GM21529 (cell line): ENCODE measurements at regions not wholly inside any gene's neighbourhood (a gene's known extent, or its start where the extent isn't known, plus 50 kb on each side); places are given as distances from the start of the nearest gene placed in this dataset.

Experiments
- ATAC-seq: cut with Tn5 transposase; IDR thresholded peaks from one replicate; pipeline ENCODE4 v1.9.1; 2021; ENCODE audit not compliant: unreplicated experiment

DNA sequence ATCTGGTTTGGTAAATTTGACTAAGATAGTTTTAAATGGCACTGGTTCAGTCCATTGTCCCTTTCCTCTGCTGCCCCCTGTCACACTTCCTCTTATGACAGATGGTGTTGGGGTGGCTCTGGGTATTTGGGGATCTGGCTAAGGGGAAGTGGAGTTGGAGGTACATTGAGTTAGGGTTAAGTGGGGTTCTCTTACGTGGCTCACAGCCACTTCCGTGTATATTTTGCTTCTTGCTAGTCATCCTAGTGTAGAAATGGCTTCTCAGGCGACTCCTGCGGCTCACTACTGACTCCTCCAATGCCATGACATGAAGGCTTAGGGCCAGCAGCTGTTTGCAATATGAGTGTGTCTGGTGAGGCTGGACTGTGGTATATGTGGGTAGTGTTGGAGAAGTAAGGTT, 187.0 kb downstream of the HAUS1 start:
- ATAC-seq = no peak

DNA sequence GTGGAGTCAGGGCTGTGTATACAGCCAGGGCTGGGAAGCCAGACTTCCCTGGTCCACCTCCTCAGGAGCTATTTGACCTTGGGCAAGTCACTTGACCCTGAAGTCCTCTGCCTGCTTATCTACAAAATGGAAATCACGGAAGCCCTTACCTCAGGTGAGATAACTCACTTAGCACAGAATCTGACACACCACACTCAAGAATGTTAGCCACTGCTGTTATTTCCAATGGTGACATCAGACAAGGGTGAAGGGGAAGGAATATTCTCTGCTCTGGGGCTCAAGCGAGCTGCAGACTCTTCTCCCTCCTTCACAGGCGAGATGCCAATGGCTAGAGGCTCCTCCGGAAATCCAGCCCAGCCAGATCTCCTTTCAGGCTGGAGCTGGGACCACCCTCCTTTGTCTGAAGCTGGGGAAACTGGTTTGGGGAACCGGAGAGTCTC, 189.6 kb downstream of the HAUS1 start:
- no peak for ATAC-seq

DNA sequence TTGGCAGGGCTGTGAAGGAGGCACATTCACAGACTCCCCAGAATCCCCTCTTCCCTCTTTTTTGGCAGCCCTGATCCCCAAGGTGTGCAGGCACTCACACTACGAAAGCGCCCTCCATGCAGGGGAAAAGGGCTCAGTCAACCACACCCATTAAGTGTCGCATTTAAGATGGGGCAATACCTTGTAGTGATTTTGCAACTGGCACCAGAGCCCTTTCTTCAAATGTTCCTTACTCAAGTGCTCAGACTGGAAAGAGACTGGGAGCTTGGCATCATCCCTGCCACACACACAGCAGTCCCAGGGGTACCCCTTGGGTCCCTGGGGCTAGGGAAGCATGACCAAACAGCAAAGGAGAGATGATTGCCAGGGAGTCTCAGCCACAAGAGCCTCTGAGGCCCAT, 190.1 kb downstream of the HAUS1 start:
- ATAC-seq = no peak

DNA sequence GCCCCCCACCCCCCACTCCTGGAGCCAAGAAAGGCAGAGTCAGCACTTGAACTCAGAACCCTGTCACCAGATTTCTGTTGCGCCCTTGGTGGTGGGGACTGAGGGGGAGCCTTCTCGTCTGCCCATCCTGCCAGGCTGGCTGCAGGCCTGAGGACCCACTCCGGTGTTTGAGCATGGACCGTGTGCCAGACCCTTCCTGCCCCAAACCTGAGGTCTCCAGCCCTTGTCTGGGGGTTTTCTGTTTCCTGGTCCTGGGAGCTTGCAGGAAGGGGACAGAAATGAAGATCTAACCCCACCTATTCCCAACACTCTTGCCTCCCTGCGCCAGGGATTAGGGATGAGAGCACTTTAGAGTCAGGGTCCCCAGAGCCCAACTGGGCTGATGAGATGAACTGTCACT, 190.6 kb downstream of the HAUS1 start:
- ATAC-seq = no peak

DNA sequence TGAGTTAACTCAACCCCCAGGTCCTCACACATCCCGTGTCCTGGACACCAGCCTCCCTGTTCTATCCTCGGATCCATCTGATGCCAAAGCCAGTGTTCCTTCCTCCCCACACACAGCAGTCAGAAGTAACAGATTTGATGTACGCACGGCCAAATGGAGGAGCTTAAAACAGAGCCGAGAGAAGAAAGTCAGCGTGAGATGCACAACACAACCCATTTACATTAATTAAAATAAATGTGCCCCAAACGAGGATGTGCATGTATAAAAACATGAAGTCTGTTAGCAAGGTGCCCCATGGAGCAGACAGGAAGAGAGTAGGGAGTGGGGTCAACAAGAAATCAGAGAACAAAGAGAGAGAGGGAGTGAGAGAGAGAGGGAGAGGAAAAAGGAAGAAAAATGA, 191.2 kb downstream of the HAUS1 start:
- ATAC-seq = no peak

DNA sequence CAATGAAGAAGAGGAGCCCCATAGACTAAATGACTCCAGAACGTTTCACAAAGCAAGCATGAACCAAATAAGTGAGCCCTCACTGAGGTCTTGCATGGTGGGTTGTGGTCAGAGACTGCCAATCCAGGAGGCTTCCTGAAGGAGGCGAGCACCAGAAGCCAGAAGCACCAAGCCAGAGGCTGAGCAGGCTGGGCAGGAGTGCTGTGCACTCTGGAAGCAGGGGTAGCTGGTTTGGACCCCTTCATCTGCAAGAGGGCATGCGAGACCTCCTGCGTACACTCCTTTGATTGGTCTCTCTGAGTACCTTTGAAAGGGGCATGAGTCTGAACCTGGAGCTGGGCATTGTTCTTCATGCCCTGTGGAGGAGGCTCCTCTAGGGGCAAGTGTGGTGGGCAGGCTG, 192.5 kb downstream of the HAUS1 start:
- no peak for ATAC-seq

DNA sequence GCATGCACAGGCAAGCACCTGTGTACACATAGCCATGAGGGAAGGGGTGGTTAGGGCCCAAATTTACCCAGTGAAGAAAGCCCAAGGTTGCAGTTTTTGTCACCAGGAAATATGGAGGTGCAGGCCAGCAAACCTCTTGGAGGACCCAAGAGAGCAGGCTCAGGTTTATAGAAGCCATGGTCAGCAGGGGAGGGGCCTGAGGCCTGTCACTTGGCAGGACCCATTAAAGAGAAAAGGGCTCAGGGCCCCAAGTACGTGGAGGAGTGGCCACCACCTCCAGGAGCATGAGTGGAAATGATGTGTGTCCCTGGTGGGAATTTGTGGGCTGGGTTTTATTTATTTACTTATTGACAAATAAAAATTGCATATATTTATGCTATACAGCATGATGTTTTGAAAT, 192.9 kb downstream of the HAUS1 start:
- ATAC-seq = no peak

DNA sequence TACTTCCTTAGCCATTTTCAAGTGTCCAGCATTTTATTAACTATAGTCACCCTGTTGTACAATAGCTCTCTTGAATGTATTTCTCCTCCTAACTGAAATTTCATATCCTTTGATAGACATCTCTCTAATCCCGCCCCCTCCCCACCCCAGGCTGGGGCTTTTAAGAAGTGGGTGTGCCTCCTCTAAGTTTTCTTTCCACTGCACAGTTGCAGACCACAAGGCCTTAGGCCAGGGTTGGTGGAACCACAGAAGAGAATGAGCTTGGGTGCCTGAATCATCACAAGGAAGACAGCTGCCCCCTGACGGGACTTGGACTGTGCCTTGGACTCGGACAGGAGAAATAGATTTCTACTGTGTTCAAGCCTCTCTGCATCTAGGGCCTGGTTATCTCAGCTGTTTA, 193.4 kb downstream of the HAUS1 start:
- ATAC-seq = no peak

DNA sequence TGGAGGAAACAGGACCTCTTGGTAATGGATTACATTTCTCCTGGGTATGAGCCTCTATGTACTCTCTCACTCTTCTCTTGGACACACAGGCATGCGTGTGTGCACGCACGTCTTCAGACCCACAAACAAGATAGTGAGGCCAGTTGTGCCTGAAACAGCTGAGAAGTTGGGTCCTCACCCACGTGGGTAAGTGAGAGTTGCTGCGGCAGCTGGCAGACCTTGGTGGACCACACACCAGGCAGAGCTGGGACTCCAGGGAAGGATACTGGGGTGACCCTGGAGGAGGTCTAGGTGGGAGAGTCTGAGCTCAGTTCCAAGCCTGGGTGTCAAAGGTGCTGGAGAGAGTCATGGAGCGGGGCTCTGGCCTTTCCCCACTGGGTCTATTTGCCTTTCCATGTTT, 194.3 kb downstream of the HAUS1 start:
- ATAC-seq = no peak

DNA sequence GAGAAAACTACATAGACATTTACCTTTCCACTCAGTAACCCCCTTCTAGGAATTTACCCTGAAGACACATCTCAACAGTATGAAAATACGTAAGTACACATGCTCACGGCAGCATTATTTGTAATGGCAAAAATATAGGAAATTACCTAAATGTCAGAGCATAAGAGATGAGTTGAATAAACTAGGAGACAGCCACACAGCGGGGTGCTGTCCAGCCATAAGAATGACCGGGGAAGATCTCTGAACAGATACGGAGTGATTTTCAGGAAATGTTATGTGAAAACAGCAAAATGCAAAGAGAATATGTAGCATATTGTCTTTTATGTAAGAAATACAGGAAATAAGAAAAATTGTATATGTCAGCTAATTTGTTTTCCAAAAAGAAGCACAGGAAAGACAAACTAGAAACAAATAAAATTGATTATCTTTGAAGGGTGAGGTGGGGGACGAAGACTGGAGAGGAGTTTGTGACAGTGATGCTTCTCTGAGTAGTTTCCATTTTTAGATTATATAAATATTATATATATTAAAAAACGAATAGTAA, 195.4 kb downstream of the HAUS1 start:
- no peak for ATAC-seq

DNA sequence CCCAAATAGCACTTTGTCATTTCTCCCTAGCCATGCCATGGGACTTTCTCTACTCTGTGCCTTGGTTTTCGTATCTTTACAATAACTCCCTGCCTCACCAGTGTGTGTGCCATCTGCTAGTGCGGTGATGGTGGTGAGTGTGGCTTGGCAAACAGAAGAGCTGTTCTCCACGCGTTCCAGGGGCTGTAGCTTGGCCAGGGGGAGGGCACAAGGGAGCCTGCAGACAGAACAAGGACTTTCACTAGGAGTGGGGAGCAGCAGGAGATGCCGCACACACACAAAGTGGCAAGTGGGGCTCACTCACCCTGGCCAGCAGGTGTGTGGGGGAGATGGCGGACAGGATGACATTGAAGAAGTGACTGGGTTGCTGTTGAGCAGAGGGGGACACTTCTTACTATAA, 196.9 kb downstream of the HAUS1 start:
- no peak for ATAC-seq

DNA sequence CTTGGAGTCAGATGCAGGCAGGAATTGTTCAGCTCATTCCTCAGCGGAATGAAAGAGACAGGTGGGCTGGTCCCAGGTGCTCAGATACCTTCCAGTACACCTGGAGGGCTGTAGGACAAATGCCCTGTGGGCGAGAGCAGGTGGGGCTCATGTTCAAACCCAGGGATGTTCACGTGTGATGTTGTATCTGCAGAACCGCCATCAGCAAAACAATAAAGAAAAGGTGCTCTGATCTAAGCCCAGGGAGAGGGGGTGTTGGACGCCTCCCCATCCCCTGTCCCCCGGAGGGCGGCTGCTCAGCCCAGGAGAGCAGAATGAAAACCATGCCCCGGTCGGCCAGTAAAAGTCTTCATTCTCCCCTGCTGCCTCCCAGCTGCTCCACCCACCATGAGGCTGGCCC, 197.4 kb downstream of the HAUS1 start:
- no peak for ATAC-seq

DNA sequence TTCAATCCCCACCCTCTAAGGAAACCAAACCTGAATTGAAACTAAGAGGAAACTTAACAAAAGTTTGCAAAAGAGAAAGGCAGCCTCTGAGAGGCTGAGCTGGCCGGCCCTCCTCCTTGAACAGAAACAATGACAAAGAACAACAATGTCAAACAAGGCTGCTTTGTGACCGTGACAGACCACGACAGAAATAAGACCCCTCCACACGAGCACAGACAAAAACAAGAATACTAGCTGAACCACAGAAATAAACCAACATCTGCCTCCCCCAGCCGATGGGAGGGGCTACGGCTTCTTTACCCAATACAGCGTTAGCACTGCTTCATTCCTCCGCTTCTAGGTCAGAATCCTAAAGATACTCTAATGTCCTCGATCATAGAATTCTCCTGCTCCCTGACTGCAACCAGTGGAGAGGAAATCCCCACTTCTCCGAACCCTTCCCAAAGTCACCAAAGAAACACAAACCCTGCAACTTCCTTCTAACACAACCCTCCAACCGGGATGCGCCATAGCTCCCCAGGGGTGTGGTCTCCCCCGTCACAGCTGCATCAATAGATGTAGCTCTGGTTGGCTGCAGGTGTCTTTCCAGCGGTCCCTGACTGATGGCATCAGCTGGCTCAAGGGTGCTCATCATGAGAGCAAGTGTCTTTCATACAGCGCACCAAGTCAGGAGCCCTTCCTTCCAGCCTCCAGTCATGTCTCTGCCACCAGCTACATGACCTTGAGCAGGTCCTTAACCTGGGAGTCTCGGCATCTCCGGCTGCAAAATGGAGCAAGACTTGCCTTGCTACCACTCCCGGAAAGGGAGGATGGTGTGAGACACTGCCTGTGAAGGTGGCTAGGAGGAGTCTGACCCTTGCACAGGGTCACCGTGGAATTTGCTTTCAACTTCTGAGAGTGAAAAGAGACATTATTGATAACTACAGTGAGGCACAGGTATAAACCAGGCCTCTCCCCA, 198.6 kb downstream of the HAUS1 start:
- no peak for ATAC-seq

DNA sequence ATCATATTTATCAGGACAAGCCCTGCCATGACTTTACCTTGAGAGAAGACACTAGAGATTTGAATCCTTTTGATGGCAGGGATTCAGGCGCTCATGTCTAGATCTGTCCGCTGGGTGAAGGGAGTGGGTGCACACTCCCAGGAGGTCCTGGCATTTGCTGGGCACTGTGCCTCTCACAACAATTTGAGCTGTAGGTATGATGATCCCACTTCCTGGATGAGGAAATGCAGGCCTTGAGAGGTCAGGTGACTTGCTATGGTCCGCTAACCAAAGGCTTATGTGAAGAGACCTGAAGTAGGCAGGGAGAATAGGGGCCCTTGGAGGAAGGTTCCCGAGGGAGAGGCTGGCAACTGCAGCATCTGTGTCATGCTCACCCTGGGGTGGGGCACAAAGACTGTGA, 206.1 kb downstream of the HAUS1 start:
- ATAC-seq = no peak

DNA sequence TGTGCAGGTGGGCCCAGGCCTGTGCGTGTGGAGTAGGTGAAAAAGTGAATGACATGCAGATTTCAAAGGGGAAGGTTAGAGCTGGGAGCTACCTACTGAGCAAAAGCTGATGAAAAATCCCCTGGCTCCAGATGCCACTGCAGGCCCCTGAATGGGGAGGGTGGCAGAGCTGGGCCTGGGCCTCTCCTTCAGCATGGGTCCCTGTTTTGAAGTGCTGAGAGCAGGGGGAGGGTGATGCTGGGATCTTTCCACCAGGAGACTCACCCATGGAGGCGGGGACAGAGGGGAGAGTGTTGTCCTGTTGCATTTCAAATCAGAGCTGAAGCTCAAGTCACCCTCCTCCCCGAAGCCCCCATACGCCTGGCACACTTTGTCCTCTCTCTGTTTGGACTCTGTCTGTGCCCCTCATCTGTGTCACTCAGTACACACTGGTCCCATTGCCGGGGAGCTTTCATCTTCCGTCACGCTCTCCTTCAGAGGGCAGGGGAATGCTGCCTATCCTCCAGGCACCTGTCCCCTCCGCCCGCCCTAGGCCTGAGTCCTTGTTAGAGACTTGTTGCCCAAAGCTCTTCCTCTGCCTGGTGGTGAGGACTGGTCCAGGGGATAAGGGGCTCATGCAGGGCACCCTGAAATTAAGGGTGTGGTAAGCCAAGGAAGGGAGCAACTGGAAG, 206.6 kb downstream of the HAUS1 start:
- no peak for ATAC-seq

DNA sequence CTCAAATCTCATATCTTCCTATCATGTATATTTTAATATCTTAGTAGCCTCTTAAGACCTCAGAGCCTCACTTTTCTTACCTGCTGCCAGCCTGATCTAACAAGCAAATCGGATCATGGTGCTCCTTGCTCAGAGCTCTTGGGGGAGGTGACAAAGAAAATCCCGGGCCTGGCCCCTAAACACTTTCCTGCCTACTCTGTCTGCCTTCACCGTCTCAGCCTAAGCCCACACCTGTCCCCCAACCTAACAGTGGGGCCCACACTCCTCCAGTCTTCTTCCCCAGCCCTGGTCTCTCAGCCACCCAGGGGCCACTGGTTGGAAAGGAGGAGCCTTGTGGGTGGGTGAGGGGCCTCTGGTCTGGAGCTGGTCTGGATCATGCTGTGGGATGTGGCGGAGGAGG, 207.3 kb downstream of the HAUS1 start:
- ATAC-seq = no peak

DNA sequence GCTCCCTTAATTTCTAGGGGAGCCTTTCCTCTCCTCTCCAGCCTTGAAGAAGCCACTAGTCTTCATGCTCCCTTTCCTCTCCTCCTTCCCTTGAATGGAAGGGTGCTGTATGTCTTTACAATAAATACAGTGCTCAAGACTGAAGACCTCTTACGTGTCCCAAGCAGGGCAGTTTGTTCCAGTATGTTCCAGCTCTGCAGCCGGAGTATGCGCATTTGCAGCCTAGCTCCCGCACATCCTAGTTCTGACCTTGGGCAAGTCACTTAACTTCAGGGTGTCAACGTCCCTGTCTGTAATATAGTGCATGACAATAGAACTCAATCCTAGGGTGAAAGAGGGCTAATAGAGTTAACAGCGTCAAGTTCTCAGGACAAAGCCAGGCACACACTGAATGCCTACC, 208.0 kb downstream of the HAUS1 start:
- ATAC-seq = no peak

DNA sequence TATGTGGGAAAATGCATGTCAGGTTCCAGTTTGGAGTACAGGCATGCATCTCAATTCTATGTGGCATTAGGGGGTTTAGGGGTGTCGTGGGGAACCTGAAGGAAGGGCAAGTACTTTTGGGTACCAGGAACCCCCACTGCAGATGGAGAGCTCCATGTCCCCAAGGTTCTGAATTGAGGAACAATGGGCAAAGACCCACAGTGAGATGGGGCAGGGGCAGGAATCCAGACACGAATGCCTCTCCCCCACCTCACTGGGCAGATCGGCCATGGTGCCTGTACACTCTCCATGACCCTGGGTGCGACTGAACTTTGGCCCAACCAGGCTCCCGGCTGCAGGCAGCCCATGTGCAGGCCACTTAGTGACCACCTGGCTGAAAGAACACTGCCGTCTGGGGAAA, 209.3 kb downstream of the HAUS1 start:
- ATAC-seq = no peak

DNA sequence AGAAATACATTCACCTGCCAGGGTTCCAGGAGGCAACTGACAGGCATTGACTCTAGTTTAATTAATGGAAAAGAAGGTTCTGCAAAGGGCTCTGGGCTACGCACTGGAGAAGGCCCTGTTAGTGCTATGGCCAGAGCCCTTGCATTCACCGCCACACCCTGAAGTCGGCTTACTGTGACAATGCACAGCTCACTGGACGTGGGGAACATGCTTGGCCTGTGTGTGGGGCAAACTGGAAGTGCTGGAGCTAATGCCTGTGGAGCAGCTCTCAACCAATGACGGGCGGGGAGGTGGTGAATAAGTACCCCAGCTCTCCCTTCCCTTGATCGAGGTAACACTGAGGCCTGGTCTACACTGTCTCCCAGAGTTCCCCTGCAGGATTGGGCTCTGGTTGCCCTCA, 209.8 kb downstream of the HAUS1 start:
- no peak for ATAC-seq

DNA sequence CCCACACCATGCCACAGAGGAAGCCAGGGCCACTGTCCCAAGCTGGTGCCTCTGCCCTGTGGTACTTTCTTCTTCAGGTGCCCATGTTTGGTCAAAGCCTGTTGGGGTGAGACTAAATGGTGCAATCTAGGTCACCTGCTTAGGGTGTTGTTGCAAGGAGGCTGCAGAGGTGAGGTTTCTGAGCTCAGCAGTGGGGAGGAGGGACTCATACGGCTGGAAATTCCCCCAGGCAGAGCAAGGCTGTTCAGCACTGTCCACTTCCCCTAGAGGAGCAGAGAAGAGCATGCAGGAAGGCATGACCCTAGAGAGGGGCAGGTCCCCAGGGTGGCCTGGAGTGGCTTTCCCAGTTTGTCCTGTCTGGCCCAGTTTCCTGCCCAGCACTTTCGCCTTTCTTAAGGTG, 211.0 kb downstream of the HAUS1 start:
- no peak for ATAC-seq

DNA sequence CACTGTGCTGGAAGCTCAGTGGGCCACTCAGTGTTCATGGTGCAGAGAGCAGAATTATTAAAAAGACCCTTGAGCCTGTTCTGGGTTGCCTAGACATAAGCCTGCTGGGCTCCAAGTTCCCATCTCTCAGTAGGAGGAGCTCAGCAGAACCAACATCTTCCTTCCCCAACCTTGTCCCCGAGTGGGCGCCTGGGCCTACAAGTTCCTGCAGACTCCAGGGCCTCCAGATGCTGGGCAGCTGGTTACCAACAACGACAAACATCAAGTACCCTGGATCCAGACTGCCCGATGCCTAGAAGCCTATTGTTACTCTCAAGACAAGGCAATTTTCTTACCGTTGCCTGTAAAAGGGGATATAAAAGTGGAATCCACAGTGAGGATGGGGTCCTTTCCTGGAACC, 214.2 kb downstream of the HAUS1 start:
- no peak for ATAC-seq

DNA sequence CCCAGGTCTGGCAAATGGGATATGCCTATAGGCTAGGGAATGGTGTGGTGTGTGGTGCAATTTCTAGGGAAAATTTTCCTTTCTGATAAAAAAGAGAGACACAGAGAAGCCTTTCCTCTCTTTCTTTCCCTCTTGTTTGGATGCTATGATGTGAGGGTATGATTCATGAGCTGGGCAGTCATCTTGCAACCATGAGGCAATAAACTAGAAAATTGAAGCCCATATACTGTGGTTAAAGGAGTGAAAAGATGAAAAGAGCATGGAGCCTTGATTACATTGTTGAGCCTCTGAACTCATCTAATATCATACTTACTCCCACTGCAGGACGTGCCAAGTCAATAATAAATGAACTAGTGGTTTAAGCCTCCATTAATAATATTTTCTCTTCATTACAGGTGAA, 215.6 kb downstream of the HAUS1 start:
- ATAC-seq = no peak
